ENCODE measurements at regions not wholly inside any gene's neighbourhood (a gene's known extent, or its start where the extent isn't known, plus 50 kb on each side); places are given as distances from the start of the nearest gene placed in this dataset.

DNA sequence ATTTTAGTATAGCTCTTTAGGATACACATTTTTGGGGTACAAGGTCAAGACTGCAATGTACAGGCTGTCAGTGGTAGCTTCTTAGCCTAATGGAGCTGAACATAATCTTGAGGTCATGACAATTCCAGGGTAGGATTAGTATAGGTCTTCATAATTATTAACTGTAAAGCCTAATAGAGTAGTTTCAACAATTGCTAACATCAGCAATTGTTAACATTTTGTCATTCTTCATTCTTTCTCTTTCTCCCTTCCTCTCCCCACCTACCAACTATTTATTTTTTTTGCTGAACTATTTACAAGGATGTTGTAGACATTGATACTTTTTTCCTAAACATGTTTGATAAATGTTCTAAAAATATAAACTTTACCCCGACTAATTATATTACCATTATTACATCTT, 461.3 kb upstream of the DCC start:
- intact Hi-C loops (cut with DNase I, micrococcal nuclease) = no loop called here
- POLR2A ChIA-PET = no interaction called here

GRCh38 chr18:51879329-51879728, 460.7 kb upstream of the DCC start:
- Histone ChIP-seq H3K27me3 (ENCODE audit: control insufficient read depth in 1 of 2, insufficient read depth in 2 of 2, low read length in 2 of 2) (no peaks in the 10 kb centered on the region), H3K36me3 (ENCODE audit: insufficient read depth, low read length) (no peaks in the 10 kb centered on the region), H3K9me3 (ENCODE audit: control insufficient read depth in 1 of 2, insufficient read depth in 1 of 2, low read length in 2 of 2) (peaks cover 0 to 10% of the 10 kb centered on the region in 2 experiments), H3K27ac (ENCODE audit: low read depth in 1 of 2, low read length in 2 of 2) (no peak overlapping the region), H3K4me1 (ENCODE audit: insufficient read depth, low read length) (no peaks in the 10 kb centered on the region), H3K4me3 (ENCODE audit: low read length) (no peak overlapping the region)
- DNase-seq (no peak), ATAC-seq (ENCODE audit: poor library complexity) (no peak)
- ChIA-PET POLR2A (no interaction called here), CTCF (no interaction called here)
- no peaks in the 10 kb centered on the region for H3K36me3 Mint-ChIP-seq (ENCODE audit: low read depth)
- H3K27me3 Mint-ChIP-seq = no peaks in the 10 kb centered on the region
- H3K9me3 Mint-ChIP-seq = peaks cover 5% of the 10 kb centered on the region
- H3K27ac Mint-ChIP-seq = no peak overlapping the region
- TF ChIP-seq, protein P1, sequence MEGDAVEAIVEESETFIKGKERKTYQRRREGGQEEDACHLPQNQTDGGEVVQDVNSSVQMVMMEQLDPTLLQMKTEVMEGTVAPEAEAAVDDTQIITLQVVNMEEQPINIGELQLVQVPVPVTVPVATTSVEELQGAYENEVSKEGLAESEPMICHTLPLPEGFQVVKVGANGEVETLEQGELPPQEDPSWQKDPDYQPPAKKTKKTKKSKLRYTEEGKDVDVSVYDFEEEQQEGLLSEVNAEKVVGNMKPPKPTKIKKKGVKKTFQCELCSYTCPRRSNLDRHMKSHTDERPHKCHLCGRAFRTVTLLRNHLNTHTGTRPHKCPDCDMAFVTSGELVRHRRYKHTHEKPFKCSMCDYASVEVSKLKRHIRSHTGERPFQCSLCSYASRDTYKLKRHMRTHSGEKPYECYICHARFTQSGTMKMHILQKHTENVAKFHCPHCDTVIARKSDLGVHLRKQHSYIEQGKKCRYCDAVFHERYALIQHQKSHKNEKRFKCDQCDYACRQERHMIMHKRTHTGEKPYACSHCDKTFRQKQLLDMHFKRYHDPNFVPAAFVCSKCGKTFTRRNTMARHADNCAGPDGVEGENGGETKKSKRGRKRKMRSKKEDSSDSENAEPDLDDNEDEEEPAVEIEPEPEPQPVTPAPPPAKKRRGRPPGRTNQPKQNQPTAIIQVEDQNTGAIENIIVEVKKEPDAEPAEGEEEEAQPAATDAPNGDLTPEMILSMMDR (IDR thresholded peaks at IDR 0.05) = no peak
- intact Hi-C loops (cut with DNase I, micrococcal nuclease) = no loop called here
- no peak overlapping the region for H3K4me3 Mint-ChIP-seq
- no peaks in the 10 kb centered on the region for H3K4me1 Mint-ChIP-seq (ENCODE audit: low read depth)

More for the DNA sequence above, 461.3 kb upstream of the DCC start:
- H3K27ac ChIP-seq (ENCODE audit: low read depth in 1 of 2, low read length in 2 of 2) = no peak overlapping the region
- Mint-ChIP-seq H3K4me1 (ENCODE audit: low read depth) (no peaks in the 10 kb centered on the region), H3K4me3 (no peak overlapping the region), H3K27ac (no peak overlapping the region), H3K36me3 (ENCODE audit: low read depth) (no peaks in the 10 kb centered on the region), H3K9me3 (peaks cover 5% of the 10 kb centered on the region), H3K27me3 (no peaks in the 10 kb centered on the region)
- H3K4me3 ChIP-seq (ENCODE audit: low read length) = no peak overlapping the region
- H3K36me3 ChIP-seq (ENCODE audit: insufficient read depth, low read length) = no peaks in the 10 kb centered on the region
- CTCF ChIA-PET = no interaction called here
- no peaks in the 10 kb centered on the region for H3K27me3 ChIP-seq (ENCODE audit: control insufficient read depth in 1 of 2, insufficient read depth in 2 of 2, low read length in 2 of 2)
- TF ChIP-seq, protein P1 (IDR thresholded peaks at IDR 0.05) = no peak
- ATAC-seq (ENCODE audit: poor library complexity) (no peak), DNase-seq (no peak)
- H3K9me3 ChIP-seq (ENCODE audit: control insufficient read depth in 1 of 2, insufficient read depth in 1 of 2, low read length in 2 of 2) = peaks cover 0 to 11% of the 10 kb centered on the region in 2 experiments
- no peaks in the 10 kb centered on the region for H3K4me1 ChIP-seq (ENCODE audit: insufficient read depth, low read length)

DNA sequence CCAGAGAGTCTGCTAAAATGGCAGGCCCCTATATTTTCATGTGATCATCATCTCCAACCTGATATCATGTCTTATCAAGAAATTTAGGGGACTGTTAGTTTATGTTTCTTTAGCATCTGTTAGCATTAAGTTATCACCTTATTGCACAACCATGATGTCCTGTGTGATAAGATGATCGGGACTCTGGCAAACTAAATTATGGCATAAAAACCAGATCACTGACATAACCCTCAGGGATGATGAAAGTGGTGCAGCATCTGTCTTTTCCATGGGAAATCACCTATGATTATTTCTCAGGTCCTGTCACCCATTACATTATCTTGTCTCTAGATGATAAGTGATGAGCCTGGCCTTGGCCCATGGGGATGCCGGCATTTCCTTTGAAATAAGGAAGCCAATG, 458.6 kb upstream of the DCC start:
- Mint-ChIP-seq H3K9me3 (peaks cover 5% of the 10 kb centered on the region), H3K4me3 (no peak overlapping the region), H3K4me1 (ENCODE audit: low read depth) (no peaks in the 10 kb centered on the region), H3K27me3 (no peaks in the 10 kb centered on the region), H3K36me3 (ENCODE audit: low read depth) (no peaks in the 10 kb centered on the region), H3K27ac (no peak overlapping the region)
- H3K36me3 ChIP-seq (ENCODE audit: insufficient read depth, low read length) = no peaks in the 10 kb centered on the region
- H3K4me1 ChIP-seq (ENCODE audit: insufficient read depth, low read length) = no peaks in the 10 kb centered on the region
- no peak overlapping the region for H3K27ac ChIP-seq (ENCODE audit: low read depth in 1 of 2, low read length in 2 of 2)
- TF ChIP-seq, protein P1 (IDR thresholded peaks at IDR 0.05) = no peak
- intact Hi-C loops (cut with DNase I, micrococcal nuclease) = no loop called here
- H3K27me3 ChIP-seq (ENCODE audit: control insufficient read depth in 1 of 2, insufficient read depth in 2 of 2, low read length in 2 of 2) = no peaks in the 10 kb centered on the region
- DNase-seq = no peak
- peaks cover 0 to 7% of the 10 kb centered on the region in 2 experiments for H3K9me3 ChIP-seq (ENCODE audit: control insufficient read depth in 1 of 2, insufficient read depth in 1 of 2, low read length in 2 of 2)
- H3K4me3 ChIP-seq (ENCODE audit: low read length) = no peak overlapping the region
- no peak for ATAC-seq (ENCODE audit: poor library complexity)
- CTCF ChIA-PET = no interaction called here
- POLR2A ChIA-PET = no interaction called here

Data from CD4-positive, alpha-beta T cell (primary cell).